ENCODE measurements at regions not wholly inside any gene's neighbourhood (a gene's known extent, or its start where the extent isn't known, plus 50 kb on each side); places are given as distances from the start of the nearest gene placed in this dataset.

GRCh38 chr10:105398202-105398601 is 757.1 kb downstream of the SORCS3 start:
- ATAC-seq (ENCODE audit: poor library complexity) (no peak), DNase-seq (no peak)
- Mint-ChIP-seq H3K36me3 (ENCODE audit: low read depth) (no peaks in the 10 kb centered on the region), H3K4me1 (ENCODE audit: low read depth) (no peaks in the 10 kb centered on the region), H3K27ac (no peak overlapping the region), H3K9me3 (peaks cover 13% of the 10 kb centered on the region), H3K4me3 (no peak overlapping the region), H3K27me3 (no peaks in the 10 kb centered on the region)
- peaks cover 0 to 3% of the 10 kb centered on the region in 2 experiments for H3K9me3 ChIP-seq (ENCODE audit: control insufficient read depth in 1 of 2, insufficient read depth in 1 of 2, low read length in 2 of 2)
- no peak for TF ChIP-seq CTCF (IDR thresholded peaks at IDR 0.05)
- H3K36me3 ChIP-seq (ENCODE audit: insufficient read depth, low read length): no peaks in the 10 kb centered on the region
- ChIA-PET CTCF (no interaction called here), POLR2A (no interaction called here)
- H3K4me1 ChIP-seq (ENCODE audit: insufficient read depth, low read length): no peaks in the 10 kb centered on the region
- H3K27me3 ChIP-seq (ENCODE audit: control insufficient read depth in 1 of 2, insufficient read depth in 2 of 2, low read length in 2 of 2): no peaks in the 10 kb centered on the region
- no peak overlapping the region for H3K4me3 ChIP-seq (ENCODE audit: low read length)
- no peak overlapping the region for H3K27ac ChIP-seq (ENCODE audit: low read depth in 1 of 2, low read length in 2 of 2)
- intact Hi-C loops (cut with DNase I, micrococcal nuclease): no loop called here

GRCh38 chr10:105391670-105392351 is 750.7 kb downstream of the SORCS3 start:
- H3K27me3 Mint-ChIP-seq: no peaks in the 10 kb centered on the region
- H3K36me3 Mint-ChIP-seq (ENCODE audit: low read depth): no peaks in the 10 kb centered on the region
- Histone ChIP-seq H3K4me1 (ENCODE audit: insufficient read depth, low read length) (no peaks in the 10 kb centered on the region), H3K36me3 (ENCODE audit: insufficient read depth, low read length) (no peaks in the 10 kb centered on the region), H3K4me3 (ENCODE audit: low read length) (no peak overlapping the region), H3K27ac (ENCODE audit: low read depth in 1 of 2, low read length in 2 of 2) (no peak overlapping the region), H3K9me3 (ENCODE audit: control insufficient read depth in 1 of 2, insufficient read depth in 1 of 2, low read length in 2 of 2) (peaks cover 0 to 3% of the 10 kb centered on the region in 2 experiments), H3K27me3 (ENCODE audit: control insufficient read depth in 1 of 2, insufficient read depth in 2 of 2, low read length in 2 of 2) (no peaks in the 10 kb centered on the region)
- peaks cover 6% of the 10 kb centered on the region for H3K9me3 Mint-ChIP-seq
- ChIA-PET POLR2A (no interaction called here), CTCF (no interaction called here)
- ATAC-seq (ENCODE audit: poor library complexity) (no peak), DNase-seq (no peak)
- TF ChIP-seq CTCF (IDR thresholded peaks at IDR 0.05): no peak
- H3K4me1 Mint-ChIP-seq (ENCODE audit: low read depth): no peaks in the 10 kb centered on the region
- intact Hi-C loops (cut with DNase I, micrococcal nuclease): no loop called here
- H3K4me3 Mint-ChIP-seq: no peak overlapping the region
- H3K27ac Mint-ChIP-seq: no peak overlapping the region

- no peaks in the 10 kb centered on the region for H3K36me3 ChIP-seq (ENCODE audit: insufficient read depth, low read length)
- ATAC-seq (ENCODE audit: poor library complexity): no peak
- CTCF ChIA-PET: no interaction called here
Observed at GRCh38 chr10:105387971-105388370, 746.9 kb downstream of the SORCS3 start.

More at GRCh38 chr10:105387971-105388370, 746.9 kb downstream of the SORCS3 start:
- no peak for DNase-seq
- Mint-ChIP-seq H3K4me1 (ENCODE audit: low read depth) (no peaks in the 10 kb centered on the region), H3K27me3 (no peaks in the 10 kb centered on the region), H3K36me3 (ENCODE audit: low read depth) (no peaks in the 10 kb centered on the region), H3K27ac (no peak overlapping the region), H3K4me3 (no peak overlapping the region), H3K9me3 (peaks cover 8% of the 10 kb centered on the region)
- POLR2A ChIA-PET: no interaction called here
- H3K27ac ChIP-seq (ENCODE audit: low read depth in 1 of 2, low read length in 2 of 2): no peak overlapping the region
- TF ChIP-seq CTCF (IDR thresholded peaks at IDR 0.05): no peak
- no peak overlapping the region for H3K4me3 ChIP-seq (ENCODE audit: low read length)
- intact Hi-C loops (cut with DNase I, micrococcal nuclease): no loop called here
- H3K9me3 ChIP-seq (ENCODE audit: control insufficient read depth in 1 of 2, insufficient read depth in 1 of 2, low read length in 2 of 2): no peaks in the 10 kb centered on the region
- no peaks in the 10 kb centered on the region for H3K4me1 ChIP-seq (ENCODE audit: insufficient read depth, low read length)
- H3K27me3 ChIP-seq (ENCODE audit: control insufficient read depth in 1 of 2, insufficient read depth in 2 of 2, low read length in 2 of 2): no peaks in the 10 kb centered on the region
